ENCODE measurements at regions not wholly inside any gene's neighbourhood (a gene's known extent, or its start where the extent isn't known, plus 50 kb on each side); places are given as distances from the start of the nearest gene placed in this dataset.

DNA sequence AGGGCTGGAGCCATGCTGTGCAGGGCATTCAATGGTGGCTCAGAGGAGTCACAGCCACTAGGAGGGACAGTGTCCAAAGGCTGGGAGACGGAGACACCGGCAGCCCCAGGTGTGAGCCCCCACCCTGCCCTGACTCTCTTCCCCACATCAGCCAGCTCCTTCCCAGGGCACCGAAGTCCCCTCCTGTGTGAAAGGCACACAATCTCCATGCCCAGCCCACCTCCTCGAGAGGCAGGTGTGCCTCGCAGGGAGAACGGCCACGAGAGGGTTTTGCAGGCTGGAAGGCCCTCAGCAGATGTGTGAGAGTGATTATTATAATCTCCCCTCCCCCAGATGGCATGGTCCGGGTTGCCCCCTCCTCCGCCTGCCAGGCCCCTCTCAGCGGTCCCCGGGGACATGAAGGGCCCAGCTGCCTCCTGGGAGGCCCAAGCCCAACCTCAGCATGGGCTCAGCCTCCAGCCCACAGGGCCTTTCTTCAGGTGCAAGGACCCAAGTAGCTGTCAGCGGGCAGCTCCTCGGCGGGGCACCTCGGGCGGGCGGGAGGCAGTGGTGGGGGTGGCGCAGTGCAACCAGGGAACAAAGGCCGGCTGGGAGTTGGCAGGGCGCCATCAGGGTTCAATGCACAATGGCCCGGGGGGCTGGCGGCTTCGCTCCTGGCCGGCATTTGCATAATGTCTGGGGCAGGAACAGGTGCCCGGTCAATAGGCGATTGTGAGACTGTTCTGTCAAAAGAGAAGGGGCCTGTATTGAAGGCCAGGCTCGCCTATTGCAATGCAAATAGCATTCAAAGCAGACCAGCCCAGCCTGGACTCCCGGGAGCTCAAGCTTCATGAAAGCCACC, 155.3 kb upstream of the ZMIZ1 start:
- DNase-seq (ENCODE audit: low read depth in 2 of 2): no peak

DNA sequence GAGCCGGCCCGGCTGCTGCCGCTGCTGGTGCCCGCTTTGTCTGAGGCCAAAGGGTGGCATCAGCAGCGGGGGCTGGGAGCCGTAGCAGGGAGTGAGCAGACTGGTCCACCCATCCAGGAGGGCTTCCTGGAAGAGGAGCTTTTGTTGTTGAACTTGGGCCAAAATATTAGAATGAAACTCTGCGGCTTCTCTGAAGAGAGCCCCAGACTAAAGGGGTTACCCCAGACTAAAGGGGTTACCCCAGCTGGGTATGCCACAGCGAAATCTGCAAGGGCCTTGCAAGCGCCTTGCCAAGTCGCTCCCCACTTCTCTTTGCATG, 154.7 kb upstream of the ZMIZ1 start:
- no peak for DNase-seq (ENCODE audit: low read depth in 2 of 2)

DNA sequence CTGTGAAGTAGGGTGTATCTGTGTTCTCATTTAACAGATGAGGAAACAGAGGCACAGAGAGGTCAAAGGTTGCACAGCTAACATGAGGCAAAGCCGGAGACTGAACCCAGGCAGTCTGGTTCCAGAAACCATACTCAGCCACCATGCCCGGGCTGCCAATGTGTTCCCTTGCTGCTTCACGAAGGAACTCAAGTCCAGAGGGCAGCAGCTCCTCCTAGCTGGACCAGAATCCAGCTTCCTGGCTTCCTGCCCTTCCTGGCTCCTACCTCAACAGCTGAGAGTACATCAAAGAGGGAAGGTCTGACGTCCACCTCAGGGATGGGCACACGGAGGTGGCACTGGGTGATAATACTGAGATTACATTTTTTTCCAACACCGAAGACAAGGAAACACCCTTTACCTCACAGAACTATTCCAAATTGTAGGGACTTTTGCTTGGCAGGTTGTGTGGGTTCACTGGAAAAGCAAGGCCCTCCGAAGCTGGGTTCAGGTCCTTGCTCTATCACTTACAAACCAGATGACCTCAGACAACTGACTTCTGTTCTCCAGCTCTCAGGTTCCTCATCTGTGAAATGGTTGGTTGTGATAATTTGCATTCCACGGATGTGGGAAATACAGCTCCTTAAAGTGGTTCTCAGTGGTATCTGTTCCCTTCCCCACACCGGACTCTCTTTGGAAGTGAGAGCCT, 154.1 kb upstream of the ZMIZ1 start:
- DNase-seq (ENCODE audit: low read depth in 2 of 2): no peak

DNA sequence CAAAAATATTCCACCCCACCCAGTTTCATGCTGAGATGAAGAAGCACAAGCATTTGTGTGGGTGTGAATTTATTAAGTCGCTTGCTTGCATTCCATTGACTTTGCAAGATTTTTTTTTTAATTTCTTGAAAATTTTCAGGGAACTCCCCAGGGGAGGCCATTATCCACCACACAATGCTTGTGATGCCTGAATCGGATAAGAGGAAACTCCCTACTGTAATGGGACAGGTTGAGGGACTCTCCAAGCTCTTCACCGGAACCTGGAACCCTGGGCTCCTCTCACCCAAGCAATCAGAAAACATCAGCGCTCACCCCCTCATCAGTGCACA, 153.6 kb upstream of the ZMIZ1 start:
- no peak for DNase-seq (ENCODE audit: low read depth in 2 of 2)

GRCh38 chr10:78916227-78916626, 152.5 kb upstream of the ZMIZ1 start:
- DNase-seq (ENCODE audit: low read depth in 2 of 2): no peak

GRCh38 chr10:78919181-78919966, 149.4 kb upstream of the ZMIZ1 start:
- no peak for DNase-seq (ENCODE audit: low read depth in 2 of 2)

GRCh38 chr10:78920011-78920410, 148.8 kb upstream of the ZMIZ1 start:
- no peak for DNase-seq (ENCODE audit: low read depth in 2 of 2)

- no peak for DNase-seq (ENCODE audit: low read depth in 2 of 2)
Observed at GRCh38 chr10:78921895-78922294, 146.9 kb upstream of the ZMIZ1 start.

DNA sequence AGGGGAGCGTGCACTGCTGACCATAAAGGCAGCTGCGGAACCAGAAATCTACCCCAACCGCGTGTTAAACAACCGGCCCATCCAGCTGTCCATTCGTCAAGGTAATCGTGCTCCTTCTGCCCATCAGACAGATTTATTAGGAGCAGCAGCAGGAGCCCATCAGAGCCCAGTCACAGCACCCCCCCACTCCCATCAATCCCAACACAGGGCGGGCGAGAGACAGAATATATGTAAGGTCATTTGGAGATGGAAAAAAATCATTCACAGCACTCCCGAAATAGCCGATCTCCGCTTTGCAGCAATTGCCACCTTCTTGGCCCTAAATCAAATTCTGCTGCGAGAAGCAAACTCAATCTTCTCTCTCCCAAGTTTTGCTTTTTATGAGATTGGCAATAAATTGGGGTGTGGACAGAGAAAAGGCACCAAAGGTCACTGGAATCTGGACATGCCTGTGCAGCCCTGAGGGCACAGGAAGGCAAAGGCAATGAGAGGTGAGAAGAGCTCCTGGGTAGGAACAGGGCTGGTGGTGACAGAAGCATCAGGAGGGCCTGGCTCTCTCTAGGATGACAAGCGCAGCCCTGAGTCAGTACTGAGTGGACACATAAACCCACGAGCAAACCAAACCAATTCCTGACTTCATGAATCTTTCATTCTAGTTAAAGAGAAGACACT, 145.0 kb upstream of the ZMIZ1 start:
- DNase-seq (ENCODE audit: low read depth in 2 of 2): no peak

- DNase-seq (ENCODE audit: low read depth in 2 of 2): no peak
Observed at GRCh38 chr10:78924319-78925003, 144.3 kb upstream of the ZMIZ1 start.

DNA sequence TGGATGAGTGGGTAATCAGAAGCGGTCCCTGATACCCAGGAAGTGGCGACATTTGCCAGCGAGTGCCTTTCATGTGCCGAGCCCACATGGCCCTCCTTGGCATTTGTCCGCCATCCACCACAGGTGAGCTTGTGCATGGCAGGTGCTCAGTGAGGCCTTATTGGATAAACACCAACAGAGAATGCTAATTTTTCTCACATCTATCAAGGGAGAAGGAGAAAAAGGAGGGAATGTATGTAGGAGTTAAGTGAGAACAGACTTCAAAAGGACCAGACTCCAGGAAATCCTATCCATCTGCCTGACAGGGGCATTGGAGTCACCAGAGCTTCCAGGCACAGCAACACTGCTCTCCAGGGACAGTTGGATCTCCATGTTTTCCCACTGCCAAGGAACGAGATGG, 143.5 kb upstream of the ZMIZ1 start:
- no peak for DNase-seq (ENCODE audit: low read depth in 2 of 2)

GRCh38 chr10:78925800-78926319, 142.9 kb upstream of the ZMIZ1 start:
- no peak for DNase-seq (ENCODE audit: low read depth in 2 of 2)

- no peak for DNase-seq (ENCODE audit: low read depth in 2 of 2)
Observed at GRCh38 chr10:78927257-78927995, 141.3 kb upstream of the ZMIZ1 start.

GRCh38 chr10:78928330-78928729, 140.4 kb upstream of the ZMIZ1 start:
- no peak for DNase-seq (ENCODE audit: low read depth in 2 of 2)

DNA sequence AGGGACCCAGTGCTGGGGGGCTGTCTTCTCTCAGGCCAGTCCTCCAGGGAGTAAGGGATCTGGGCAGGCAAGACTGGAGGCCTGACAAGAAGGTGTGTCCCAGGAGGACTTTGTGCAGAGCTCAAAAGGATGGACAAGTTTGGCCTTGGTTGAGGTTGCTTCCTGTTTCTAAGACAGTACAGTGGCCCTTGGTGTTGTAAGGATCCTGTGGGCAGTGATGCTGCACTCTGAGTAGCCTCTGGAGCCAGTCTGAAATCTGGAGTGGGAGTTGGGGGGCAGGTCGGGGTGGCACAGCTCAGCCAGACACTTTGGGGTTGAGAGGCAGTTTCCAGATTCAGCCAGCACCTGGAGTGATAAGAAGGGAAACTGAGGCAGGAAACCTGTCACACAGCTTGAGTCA, 139.2 kb upstream of the ZMIZ1 start:
- DNase-seq (ENCODE audit: low read depth in 2 of 2): no peak

- DNase-seq (ENCODE audit: low read depth in 2 of 2): no peak
Observed at GRCh38 chr10:78931321-78932053, 137.3 kb upstream of the ZMIZ1 start.

GRCh38 chr10:78932054-78932386, 136.7 kb upstream of the ZMIZ1 start:
- no peak for DNase-seq (ENCODE audit: low read depth in 2 of 2)

GRCh38 chr10:78932861-78933260, 135.9 kb upstream of the ZMIZ1 start:
- DNase-seq (ENCODE audit: low read depth in 2 of 2): no peak

DNA sequence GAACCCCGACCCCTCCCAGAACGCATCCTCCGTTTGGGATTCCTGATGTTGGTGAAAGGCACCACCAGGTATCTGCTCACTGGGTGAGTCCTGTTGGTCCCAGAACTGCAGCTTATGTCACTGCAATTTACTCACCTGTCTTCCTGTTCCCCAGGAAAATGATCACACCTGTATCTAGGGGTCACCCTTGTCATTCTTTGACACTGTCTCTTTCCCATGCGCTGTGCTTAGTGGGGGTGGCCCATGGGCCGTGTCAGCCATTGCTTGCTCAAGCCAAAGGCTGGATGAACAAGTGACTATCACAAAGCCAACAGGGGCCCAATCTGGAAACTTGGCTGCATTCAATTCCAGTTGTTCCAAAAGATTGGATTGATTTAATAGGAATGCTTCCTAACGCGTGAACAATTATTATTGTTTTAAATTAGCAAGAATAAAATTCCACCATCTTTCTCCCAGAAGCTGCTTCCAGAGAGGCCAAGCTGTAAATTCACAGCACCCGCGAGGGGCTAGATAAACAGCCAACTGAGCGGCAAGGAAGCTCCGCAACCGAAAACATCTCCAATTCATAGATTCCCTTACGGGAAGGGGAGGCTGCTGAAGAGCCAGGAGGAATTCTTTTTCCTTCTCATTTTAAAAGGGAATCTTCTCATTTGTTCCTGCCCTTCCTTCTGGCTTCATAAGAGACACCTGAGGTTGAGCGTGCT, 134.8 kb upstream of the ZMIZ1 start:
- no peak for DNase-seq (ENCODE audit: low read depth in 2 of 2)

DNA sequence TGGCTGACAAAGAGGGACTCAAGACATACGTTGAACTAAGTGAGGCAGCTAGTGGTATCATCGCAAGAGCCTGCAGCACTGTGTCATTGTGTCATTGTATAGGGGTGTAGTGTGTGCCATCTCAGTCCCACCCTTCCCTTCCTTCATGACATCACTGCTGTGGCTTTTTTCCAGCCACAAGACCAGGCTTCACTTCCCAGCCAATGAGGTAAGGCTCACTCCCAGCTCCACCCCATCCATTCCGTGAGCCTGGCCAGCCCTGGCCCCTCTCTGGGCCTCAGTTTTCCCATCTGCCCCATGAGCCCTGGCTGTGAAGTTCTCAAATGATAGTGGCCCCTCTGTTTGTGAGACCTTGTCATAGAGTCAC, 134.3 kb upstream of the ZMIZ1 start:
- no peak for DNase-seq (ENCODE audit: low read depth in 2 of 2)
